ENCODE measurements at regions not wholly inside any gene's neighbourhood (a gene's known extent, or its start where the extent isn't known, plus 50 kb on each side); places are given as distances from the start of the nearest gene placed in this dataset.

DNA sequence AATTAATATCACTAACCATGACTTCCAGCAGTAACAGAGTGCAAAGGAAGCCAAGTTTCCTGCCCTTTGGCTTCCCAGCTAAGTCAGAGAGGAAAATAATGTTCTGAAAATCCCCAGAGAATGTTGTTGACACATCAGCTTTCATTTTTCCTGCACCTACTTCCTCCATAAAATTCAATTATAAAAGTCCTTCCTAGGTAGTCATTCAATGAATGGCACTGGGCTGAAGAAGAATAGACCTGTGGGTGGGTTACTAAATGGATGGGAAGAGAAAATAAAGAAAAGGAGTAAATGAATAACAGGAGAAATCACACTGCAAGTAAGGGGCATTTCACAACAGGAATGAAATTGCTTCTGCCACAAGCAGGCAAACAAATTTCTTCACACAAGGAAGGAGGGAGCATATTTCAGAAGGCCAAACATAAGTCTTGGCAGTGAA lies 73.2 kb upstream of the MDM1 start:
- TF ChIP-seq HDGF (IDR thresholded peaks at IDR 0.05; ENCODE audit: borderline replicate concordance) = no peak
- TF ChIP-seq ARNT (IDR thresholded peaks at IDR 0.05) = no peak
- no peak for TF ChIP-seq ELF4 (IDR thresholded peaks at IDR 0.05)
- TF ChIP-seq FOXM1 (IDR thresholded peaks at IDR 0.05; ENCODE audit: borderline replicate concordance) = no peak
- TF ChIP-seq SP1 (IDR thresholded peaks at IDR 0.05) = no peak
- TF ChIP-seq CTBP1 (IDR thresholded peaks at IDR 0.05; ENCODE audit: borderline replicate concordance) = no peak
- no peak for TF ChIP-seq TARDBP (IDR thresholded peaks at IDR 0.05)
- TF ChIP-seq FOXK2 (IDR thresholded peaks at IDR 0.05) = no peak
- TF ChIP-seq LEF1 (IDR thresholded peaks at IDR 0.05; ENCODE audit: borderline replicate concordance) = no peak
